ENCODE measurements at regions not wholly inside any gene's neighbourhood (a gene's known extent, or its start where the extent isn't known, plus 50 kb on each side); places are given as distances from the start of the nearest gene placed in this dataset.

DNA sequence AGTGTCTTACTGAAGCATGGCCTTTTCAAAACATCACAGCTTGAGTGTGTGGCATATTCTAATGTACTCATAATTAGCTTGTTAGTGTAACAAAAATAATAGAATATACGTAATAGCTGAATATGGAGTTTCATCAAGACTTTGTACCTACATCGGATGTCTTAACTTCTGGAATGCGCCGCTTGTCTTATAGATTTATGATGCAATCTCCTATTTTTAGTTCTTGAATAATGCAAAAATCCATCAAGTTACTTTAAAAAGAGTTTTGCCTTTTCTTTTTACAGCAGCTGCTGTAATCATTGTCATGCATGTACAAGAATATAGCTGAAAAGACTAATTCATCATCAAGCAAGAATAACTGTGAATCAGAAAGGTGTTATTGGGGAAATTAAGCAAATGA, 140.7 kb upstream of the SCN7A start:
- no peak for FAIRE-seq

DNA sequence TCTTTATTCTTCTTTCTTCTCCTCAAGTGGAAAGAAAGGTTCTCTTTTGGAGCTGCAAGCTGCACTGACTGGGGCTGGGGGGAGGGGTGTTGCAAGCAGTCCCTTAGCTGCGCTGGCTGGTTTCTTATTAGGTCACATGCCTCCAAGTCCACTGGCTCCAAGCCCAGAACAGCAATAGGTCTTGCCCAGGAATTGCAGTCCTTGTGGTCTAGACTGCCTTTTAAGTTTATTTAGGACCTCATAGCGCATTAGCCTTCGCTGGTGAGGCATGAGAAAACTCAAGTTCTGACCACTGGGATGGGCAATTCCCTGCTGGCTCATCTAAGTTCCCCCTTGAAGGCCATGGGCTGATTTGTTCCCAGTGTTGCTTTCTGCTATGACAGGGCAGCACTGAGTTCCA, 138.6 kb upstream of the SCN7A start:
- no peak for FAIRE-seq

DNA sequence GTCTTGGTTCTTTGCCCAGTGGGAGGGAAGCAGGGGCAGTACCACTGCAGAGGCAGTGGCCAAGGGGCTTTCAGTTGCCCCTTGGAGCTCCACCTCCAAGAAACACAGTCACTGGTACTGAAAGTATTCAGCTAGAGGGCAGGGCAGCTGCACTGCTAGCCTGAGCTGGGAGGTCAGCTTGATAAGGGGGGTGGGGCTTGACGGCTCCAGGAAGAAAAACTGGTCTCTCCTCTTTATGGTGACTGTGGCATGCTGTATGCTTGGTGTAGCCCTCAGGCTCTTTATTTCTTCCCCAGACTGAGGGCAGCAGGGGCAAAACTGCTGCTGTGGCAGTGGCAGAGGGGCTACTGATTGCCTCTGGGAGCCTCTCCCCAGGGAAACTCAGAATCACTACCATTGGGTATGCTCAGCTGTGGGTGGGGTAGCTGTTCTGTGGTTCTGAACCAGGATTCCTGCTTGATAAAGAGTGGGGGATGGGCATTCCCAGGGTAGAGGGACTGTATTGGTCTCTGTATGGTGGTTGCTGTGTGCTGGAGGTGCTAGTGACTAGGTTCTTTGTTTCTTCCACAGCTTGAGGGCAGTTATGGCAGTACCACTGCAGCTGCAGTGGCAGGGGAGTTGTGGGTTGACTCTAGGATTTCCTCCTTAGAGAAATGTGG, 134.6 kb upstream of the SCN7A start:
- FAIRE-seq = no peak

- FAIRE-seq = no peak
These were observed 133.8 kb upstream of the SCN7A start for GRCh38 chr2:166627893-166628292.

GRCh38 chr2:166625670-166626069, 131.6 kb upstream of the SCN7A start:
- no peak for FAIRE-seq

DNA sequence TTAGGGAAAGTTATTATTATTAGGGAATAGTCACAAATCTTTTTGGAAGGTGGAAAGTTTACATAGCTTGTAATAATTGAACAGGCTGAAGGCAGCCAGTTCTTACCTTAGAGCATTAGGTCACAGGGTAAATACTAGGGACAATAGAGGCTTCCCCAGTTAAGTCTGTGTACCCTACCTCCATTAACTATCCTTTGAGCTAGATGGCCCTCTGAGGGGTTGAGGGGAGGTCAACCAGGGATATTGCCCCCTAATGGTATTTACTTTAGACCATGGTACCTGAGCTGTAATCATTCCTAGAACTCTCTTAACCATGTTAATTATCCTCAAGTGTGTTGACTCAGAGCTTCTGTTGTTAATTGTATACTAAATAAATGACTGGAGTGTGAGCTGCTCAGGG, 120.5 kb upstream of the SCN7A start:
- no peak for FAIRE-seq

- FAIRE-seq = no peak
These were observed 120.0 kb upstream of the SCN7A start for GRCh38 chr2:166614029-166614428.

DNA sequence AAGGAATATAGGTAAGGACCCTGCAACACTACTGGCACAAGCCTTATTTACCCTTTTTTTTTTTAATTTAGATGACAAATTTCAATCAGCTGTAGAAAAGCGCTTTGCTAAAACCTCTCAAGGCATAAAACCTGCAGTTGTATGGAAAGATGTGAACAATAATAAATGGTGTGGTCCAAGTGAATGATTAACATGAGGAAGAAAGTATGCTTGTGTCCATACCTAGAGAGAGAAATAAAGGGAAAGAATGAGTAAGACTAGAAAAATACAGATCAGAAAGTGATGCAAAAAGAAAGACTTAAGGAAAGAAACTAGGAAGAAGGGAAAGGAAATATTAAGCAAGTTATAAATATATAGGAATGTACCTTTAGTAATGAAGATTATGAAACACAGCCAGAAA, 119.2 kb upstream of the SCN7A start:
- no peak for FAIRE-seq

DNA sequence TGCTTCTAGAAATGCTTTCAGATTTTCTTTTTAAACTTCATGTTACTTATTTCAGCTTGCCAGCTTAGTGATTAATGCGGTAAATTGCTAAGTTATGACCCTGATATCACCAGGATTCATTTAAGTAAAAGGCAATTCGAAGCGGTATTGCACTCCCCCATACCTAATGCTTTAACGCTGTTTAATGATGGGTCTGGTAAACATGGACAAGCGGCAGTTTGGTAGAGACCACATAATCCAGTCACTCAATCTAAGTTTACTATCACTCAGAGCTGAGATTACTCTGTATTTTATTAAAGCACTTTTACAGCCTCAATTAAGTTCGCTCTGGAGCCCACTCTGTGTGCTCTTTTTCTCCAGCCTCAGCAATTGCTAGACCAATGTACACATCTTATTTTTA, 118.2 kb upstream of the SCN7A start:
- FAIRE-seq = no peak

GRCh38 chr2:166610913-166611305, 116.9 kb upstream of the SCN7A start:
- FAIRE-seq = no peak

DNA sequence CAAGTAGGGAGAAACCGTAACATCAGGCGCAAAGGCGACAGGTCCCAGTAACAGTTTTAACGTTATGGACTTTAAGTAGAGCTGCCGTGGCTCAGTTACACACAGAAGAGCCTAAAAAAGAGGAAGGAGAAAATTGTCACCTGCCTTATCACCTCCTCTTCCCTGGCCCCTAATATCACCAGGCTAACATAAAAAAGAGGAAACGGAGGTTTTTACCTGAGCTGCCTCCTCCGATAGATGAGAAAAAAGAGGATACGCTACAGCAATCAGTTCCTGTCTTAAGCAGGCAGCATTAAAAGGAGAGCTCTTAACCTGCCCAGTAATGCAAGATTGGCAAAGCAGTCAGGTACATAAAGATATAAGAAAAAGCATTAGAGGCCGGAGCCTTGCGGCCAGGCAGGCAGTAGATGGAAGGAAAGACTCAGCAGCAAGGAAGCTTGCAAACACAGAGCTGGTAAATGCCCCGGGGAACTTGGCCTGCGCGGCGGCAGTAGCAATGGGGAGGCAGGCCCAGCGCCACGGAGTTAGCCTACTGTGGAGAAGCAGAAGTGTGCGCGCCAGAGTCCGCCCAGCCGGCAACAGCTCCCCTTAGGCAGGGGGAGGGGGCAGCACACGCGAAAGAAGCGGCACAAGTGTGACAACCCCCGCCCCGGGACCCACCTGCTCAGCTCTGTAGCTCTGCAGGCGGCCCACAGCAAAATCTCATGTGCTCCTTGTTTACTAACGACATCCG, 116.3 kb upstream of the SCN7A start:
- no peak for FAIRE-seq

DNA sequence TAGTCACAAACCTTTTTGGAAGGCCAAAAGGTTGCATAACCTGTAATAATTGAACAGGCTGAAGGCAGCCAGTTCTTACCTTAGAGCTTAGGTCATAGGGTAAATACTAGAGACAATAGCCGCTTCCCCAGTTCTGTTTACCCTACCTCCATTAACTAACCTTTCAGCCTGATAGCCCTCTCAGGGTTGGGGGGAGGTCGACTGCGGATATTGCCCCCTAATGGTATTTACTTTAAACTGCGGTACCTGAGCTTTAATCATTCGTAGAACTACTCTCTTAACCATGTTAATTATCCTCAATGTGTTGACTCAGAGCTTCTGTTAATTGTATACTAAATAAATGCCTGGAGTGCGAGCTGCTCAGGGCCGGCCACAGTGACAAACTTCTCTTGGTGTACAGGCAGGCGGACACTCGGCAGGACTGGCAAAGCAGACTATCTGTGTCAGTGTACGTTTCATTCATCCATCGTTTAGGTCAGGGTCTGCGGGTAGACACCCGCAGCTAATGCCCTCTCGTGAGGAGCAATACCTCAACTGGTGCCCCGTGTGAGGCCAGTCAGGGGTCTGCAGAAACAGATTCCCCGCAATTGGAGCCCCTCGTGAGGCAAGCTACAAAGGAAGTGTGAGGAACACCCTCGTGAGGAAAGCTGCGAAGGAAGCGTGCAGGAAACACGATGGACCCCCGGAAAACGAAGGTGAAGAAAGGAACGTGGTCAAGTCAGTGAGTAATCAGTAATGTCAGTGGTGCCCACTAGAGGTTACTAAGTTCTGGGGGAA, 115.3 kb upstream of the SCN7A start:
- no peak for FAIRE-seq

DNA sequence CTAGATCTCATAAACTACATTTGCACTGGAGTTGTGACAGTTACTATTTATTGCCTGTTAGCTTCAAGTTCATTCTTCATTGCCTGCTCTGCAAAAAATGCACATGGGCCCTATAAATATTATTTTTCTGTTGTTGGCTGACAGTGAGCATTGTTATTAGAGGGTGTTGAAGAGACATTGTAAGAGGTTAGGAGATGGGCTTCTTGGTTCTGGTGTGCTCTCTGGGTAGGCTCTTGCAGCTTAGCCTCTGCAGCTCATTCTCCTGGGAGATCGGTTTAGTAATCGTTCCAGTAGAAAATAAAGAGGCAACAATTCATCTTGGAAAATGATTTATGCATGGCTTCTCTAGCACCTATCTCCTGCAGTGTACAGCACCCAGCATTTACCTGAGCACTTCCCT, 113.8 kb upstream of the SCN7A start:
- FAIRE-seq = no peak

DNA sequence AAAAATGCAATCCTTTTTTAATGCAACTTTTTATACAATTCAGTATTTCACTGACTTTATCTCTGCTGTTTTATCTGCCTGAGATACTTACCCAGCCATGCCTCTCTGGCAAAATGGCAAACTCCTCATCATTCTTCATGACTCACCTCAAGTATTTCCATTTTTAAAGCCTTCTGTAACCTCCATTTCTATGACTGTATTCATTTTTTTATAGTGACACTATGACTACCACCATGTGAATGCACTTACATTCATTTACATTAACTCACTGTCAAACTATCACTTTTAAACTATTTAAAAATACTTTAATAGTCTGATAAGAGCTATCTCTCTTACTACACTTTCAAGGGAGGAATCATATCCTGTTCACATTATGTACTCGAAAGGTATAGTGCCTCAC, 99.4 kb upstream of the SCN7A start:
- FAIRE-seq = no peak

DNA sequence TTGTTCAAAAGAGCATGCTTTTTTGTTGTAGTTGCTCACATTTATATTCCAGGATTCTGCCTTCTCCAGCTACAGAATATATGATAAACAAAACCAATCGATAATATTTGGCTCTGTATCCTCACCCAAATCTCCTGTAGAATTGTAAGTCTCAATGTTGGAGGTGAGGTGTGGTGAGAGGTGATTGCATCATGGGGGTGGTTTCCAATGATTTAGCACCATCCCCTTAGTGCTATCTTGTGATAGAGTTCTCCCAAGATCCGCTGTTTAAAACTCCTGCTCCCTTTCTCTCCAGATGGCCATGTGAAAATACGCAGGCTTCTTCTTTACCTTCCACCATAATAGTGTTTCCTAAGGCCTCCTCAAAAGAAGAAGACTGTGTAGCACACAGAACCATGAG, 98.7 kb upstream of the SCN7A start:
- no peak for FAIRE-seq

GRCh38 chr2:166591226-166591625, 97.2 kb upstream of the SCN7A start:
- FAIRE-seq = no peak

DNA sequence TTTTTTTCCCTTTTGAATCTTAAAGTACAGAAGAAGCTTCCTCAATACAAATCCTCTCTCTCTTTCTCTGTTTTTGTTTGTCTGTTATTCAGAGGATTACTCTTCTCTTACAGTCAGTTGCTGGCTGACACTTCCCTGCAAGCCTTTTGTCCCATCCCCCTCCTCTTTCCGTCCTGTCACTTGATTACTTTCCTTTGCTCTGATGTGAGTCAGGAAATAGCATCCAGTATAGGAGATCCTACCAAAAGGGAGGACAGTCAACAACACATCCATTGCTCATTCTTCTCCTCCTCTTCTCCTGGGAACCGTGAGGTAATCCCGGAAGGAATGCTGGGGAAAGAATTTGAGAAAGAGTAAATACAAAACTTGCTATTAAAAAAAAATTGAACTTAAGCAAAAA, 79.3 kb upstream of the SCN7A start:
- FAIRE-seq = no peak

DNA sequence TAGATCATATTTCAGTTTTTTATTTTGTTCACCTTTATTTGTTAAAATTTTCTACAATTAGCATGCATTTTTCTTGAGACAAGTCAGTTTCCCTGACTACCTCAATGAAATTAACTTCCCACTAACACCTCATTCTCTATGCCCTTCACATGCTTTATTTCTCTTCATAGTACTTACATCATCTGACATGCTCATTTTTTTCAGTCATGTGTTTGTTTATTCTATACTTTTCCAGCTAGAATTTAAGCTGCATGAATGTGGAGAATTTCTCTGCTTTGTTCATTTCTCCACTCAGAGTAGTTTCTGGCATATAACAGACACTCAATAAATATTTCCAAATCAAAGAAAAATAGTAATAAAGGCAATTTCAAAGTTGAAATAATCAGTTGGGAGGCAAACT, 78.9 kb upstream of the SCN7A start:
- FAIRE-seq = no peak

- no peak for FAIRE-seq
These were observed 74.4 kb upstream of the SCN7A start for GRCh38 chr2:166568409-166568808.

- FAIRE-seq = no peak
These were observed 71.5 kb upstream of the SCN7A start for GRCh38 chr2:166565501-166565900.

DNA sequence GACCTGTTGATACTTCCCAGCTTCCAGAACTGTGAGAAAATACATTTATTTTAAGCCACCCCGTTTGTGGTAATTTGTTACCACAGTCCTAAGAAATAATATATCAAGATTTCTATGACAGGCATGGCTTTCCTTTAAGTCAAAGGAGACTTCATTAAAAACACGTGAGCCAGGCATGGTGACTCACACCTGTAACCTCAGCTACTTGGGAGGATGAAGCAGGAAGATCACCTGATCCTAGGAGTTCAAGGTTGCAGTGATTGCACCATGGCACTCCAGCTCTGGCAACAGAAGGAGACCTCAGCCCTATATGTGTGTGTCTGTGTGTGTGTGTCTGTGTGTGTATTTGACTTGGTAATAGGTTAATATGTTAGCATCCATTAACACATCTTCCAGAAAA, 69.8 kb upstream of the SCN7A start:
- FAIRE-seq = no peak

- no peak for FAIRE-seq
These were observed 66.0 kb upstream of the SCN7A start for GRCh38 chr2:166560022-166560421.

- no peak for FAIRE-seq
These were observed 56.9 kb upstream of the SCN7A start for GRCh38 chr2:166550923-166551322.

DNA sequence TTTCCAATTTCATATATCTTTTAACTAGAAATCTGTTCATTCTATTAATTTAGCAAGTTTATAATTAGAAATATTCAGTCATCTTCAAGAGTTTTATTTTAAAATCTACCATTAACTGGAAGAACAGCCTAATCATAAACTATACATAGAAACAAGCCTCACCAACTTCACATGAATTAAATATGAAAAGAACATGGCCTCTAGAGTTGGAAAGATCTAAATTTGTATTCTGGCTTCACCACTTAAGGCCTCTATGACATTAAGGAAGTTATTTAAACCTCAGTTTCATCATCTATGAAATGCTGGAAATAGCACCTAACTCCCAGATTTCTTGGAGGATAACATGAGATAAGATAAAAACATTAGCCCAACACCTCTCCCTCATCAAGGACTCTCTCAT, 51.4 kb upstream of the SCN7A start:
- FAIRE-seq = no peak

Data from G401.6 (cell line).